ENCODE measurements at regions not wholly inside any gene's neighbourhood (a gene's known extent, or its start where the extent isn't known, plus 50 kb on each side); places are given as distances from the start of the nearest gene placed in this dataset.

DNA sequence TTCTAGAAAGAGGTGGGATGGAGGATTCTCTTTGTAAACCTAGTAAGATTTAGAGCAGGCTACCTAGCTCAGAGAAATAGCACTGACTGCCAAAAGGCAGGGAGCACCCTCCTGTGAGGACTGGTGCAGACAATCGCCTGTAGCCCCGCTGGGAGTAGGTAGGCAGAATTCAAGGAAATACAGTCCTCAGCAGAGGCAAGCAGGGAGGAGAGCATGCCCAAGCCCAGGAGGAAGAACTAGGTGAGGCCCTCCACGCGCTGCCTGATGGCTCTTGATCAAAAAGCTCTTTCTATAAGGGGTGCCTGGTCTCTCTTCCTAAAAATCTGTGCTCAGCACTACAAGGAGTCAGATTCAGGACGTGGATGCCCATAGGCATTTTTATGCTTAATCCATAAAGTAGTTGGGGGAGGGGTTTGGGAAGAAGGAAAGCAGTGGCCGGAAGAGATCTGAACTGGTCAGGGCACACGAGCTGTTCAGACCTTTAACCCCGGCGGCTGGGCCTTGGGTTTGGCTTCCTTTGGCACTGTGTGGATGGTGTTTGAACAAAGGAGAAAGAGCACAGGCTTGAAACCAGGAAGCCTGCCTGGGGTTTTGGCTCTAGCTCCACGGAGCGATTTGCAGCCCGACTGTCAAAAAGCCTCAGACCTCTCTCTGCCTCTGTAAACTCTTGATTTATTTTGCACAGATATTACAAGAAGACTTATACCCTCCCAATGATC is 320.6 kb downstream of the FOXO1 start:
- TF ChIP-seq, protein P1, sequence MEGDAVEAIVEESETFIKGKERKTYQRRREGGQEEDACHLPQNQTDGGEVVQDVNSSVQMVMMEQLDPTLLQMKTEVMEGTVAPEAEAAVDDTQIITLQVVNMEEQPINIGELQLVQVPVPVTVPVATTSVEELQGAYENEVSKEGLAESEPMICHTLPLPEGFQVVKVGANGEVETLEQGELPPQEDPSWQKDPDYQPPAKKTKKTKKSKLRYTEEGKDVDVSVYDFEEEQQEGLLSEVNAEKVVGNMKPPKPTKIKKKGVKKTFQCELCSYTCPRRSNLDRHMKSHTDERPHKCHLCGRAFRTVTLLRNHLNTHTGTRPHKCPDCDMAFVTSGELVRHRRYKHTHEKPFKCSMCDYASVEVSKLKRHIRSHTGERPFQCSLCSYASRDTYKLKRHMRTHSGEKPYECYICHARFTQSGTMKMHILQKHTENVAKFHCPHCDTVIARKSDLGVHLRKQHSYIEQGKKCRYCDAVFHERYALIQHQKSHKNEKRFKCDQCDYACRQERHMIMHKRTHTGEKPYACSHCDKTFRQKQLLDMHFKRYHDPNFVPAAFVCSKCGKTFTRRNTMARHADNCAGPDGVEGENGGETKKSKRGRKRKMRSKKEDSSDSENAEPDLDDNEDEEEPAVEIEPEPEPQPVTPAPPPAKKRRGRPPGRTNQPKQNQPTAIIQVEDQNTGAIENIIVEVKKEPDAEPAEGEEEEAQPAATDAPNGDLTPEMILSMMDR (IDR thresholded peaks at IDR 0.05), result no peak
- TF ChIP-seq POLR2A (IDR thresholded peaks at IDR 0.05) (no peak), POLR2AphosphoS5 (IDR thresholded peaks at IDR 0.05) (no peak), EP300 (IDR thresholded peaks at IDR 0.05) (no peak)
